ENCODE measurements at regions not wholly inside any gene's neighbourhood (a gene's known extent, or its start where the extent isn't known, plus 50 kb on each side); places are given as distances from the start of the nearest gene placed in this dataset.
A peak's percentile ranks its signal among the peaks of the same experiment; 100 is the strongest.
"Not testable (repeated sequence)": the region's sequence is repeated elsewhere in the genome, so short reads cannot be mapped to it uniquely, and the experiment has no call there.

GRCh38 chr21:14040386-14040785 lies 170.4 kb downstream of the LIPI start:
- H3K4me3 ChIP-seq (ENCODE audit: low read depth, low read length): no peak overlapping the region
- no peak for TF ChIP-seq CTCF (IDR thresholded peaks at IDR 0.05; ENCODE audit: insufficient read depth, low read depth, low read length, missing control alignments)
- no peak for DNase-seq (ENCODE audit: low read depth)

- H3K4me3 ChIP-seq (ENCODE audit: low read depth, low read length): peak overlapping the region; percentile 30
- DNase-seq (ENCODE audit: low read depth): not testable (repeated sequence)
These were observed 182.1 kb downstream of the LIPI start for GRCh38 chr21:14028619-14029018.

GRCh38 chr21:14027235-14027869 lies 183.4 kb downstream of the LIPI start:
- DNase-seq (ENCODE audit: low read depth): peak; percentile 96
- peak overlapping the region; percentile 61 for H3K4me3 ChIP-seq (ENCODE audit: low read depth, low read length)

GRCh38 chr21:14020108-14020507 lies 190.6 kb downstream of the LIPI start:
- not testable (repeated sequence) for DNase-seq (ENCODE audit: low read depth); H3K4me3 ChIP-seq (ENCODE audit: low read depth, low read length)

GRCh38 chr21:14015841-14016240 lies 194.9 kb downstream of the LIPI start:
- DNase-seq (ENCODE audit: low read depth); H3K4me3 ChIP-seq (ENCODE audit: low read depth, low read length): not testable (repeated sequence)

GRCh38 chr21:14013623-14014498 lies 196.9 kb downstream of the LIPI start:
- H3K4me3 ChIP-seq (ENCODE audit: low read depth, low read length); DNase-seq (ENCODE audit: low read depth): not testable (repeated sequence)

GRCh38 chr21:14013056-14013603 lies 197.6 kb downstream of the LIPI start:
- TF ChIP-seq CTCF (IDR thresholded peaks at IDR 0.05; ENCODE audit: insufficient read depth, low read depth, low read length, missing control alignments): no peak
- H3K4me3 ChIP-seq (ENCODE audit: low read depth, low read length): no peak overlapping the region
- DNase-seq (ENCODE audit: low read depth): no peak

- no peak overlapping the region for H3K4me3 ChIP-seq (ENCODE audit: low read depth, low read length)
- no peak for DNase-seq (ENCODE audit: low read depth)
- no peak for TF ChIP-seq CTCF (IDR thresholded peaks at IDR 0.05; ENCODE audit: insufficient read depth, low read depth, low read length, missing control alignments)
These were observed 198.3 kb downstream of the LIPI start for GRCh38 chr21:14012409-14012808.

- DNase-seq (ENCODE audit: low read depth); H3K4me3 ChIP-seq (ENCODE audit: low read depth, low read length): not testable (repeated sequence)
These were observed 199.0 kb downstream of the LIPI start for GRCh38 chr21:14011751-14012150.

- not testable (repeated sequence) for H3K4me3 ChIP-seq (ENCODE audit: low read depth, low read length); DNase-seq (ENCODE audit: low read depth)
These were observed 199.6 kb downstream of the LIPI start for GRCh38 chr21:14011149-14011548.

Measured in GM12865 (cell line).